ENCODE measurements at regions not wholly inside any gene's neighbourhood (a gene's known extent, or its start where the extent isn't known, plus 50 kb on each side); places are given as distances from the start of the nearest gene placed in this dataset.
"Not testable (repeated sequence)": the region's sequence is repeated elsewhere in the genome, so short reads cannot be mapped to it uniquely, and the experiment has no call there.

DNA sequence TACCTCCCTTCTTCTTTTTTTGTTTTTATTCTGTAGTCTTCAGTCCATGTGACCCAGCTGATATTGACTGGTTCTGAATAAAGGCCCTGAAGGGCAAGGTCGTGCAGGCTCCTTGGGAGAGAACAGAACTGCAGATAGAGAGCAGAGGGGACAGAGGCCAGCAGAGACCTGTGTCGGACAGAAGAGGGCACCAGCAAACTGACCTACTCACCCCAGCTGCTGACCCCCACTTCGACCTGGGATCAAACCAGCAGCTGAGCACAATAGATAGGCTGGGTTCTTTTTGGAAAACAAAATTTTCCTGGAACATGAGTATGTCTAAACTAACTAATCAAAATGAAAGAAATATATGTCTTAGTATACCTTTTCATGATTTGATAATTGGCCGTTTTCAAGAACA, 695.1 kb downstream of the NR2F1-AS1 start:
- DNase-seq (ENCODE audit: low read depth, low spot score): no peak

DNA sequence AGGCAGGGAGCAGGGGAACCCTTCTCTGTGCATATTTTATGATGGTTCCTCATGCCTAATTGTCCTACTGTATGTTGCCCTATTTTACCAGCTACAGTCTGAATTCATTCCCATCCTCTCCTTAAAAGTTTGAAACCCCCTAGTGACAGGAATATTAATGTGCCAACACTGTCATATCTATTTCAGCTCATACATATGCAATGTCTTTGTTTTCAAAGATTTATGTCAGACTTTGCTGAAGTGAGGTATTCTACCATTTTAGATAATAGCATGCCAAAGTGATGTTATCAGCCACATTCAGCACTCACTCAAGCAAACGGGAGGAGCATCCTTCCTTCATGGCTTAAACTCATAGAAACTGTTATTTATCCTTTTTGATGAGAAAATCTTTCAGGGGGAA, 696.5 kb downstream of the NR2F1-AS1 start:
- no peak for DNase-seq (ENCODE audit: low read depth, low spot score)

DNA sequence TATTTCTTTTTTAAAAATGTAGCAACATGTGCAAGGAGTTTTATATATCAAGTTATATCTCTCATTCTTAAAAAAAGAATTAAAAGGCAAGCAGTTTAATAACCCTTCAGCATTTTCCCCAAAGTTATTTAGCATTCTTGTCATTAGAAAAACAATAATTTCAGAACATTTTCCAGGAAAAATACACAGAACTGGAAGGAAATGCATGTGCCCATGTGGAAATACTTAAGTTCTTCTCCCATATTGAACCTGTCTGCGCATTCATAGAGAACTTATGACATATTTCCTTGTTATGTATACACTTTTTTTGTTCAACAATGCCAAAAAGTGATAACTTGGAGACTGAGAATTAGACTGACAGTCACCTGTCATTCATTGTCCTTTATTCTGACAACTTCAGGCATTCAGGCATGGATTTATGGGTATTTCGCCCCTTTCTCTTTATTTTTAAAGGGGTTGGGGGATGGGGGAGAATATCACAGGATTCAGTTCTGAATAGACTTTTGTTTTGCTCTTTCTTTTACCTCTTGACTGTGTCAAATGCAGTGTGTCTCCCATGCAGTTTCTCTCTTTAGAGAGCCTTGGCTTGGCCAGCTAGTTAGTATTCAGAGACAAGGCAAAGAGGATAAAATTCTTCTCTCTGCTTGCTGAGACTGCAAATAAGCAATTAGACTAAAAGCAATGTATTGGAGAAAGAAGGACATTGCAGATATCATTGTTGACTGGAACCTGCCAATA, 701.0 kb downstream of the NR2F1-AS1 start:
- no peak for DNase-seq (ENCODE audit: low read depth, low spot score)

DNA sequence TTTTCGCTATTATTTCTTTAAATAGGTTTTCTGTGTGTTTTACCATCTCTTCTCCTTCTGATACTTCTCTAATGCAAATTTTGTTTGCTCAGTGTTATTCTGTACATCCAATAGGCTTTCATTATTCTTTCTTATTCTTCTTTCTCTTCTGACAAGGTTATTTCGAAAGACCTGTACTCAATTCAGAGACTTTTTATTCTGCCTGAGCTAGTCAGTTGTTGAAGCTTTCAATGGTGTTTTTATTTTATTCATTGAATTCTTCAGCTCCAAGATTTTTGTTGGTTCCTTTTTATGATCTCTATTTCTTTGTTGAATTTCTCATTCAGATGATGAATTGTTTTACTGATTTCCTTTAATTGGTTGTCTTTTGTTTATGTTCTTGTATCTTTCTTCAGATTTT, 706.2 kb downstream of the NR2F1-AS1 start:
- no peak for DNase-seq (ENCODE audit: low read depth, low spot score)

DNA sequence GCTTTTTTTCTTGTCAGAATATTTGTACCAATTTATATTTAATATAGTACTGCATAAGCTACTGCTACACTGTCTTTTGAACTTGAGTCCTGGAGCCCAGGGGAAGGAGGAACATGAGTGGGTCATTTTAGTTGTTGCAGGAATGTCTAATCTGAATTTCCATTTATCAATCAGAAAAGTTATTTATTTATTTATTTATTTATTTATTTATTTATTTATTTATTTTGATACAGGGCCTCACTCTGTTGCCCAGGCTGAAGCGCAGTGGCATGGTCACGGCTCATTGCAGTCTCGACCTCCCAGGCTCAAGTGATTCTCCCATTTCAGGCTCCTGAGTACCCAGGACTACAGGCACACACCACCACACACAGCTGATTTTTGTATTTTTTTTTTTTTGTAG, 712.6 kb downstream of the NR2F1-AS1 start:
- DNase-seq (ENCODE audit: low read depth, low spot score): no peak

DNA sequence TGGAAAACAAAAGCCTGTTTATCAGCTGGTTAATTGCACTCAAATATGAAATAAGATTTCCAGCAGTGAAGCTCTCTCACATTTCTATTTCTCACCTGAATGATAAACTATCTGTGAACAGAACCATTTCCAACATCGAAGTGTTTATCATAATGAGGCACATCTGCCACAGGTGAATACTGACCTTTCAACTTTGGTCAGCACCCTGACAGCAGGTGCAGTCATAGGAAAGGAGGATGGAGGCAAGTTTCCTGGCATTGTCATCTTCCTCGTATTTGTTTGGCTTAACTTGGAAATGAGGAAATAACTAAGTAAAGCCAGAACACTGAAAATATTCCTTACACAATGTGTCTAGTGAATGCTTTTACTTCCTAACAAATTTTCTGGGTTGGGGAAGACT, 716.4 kb downstream of the NR2F1-AS1 start:
- no peak for DNase-seq (ENCODE audit: low read depth, low spot score)

DNA sequence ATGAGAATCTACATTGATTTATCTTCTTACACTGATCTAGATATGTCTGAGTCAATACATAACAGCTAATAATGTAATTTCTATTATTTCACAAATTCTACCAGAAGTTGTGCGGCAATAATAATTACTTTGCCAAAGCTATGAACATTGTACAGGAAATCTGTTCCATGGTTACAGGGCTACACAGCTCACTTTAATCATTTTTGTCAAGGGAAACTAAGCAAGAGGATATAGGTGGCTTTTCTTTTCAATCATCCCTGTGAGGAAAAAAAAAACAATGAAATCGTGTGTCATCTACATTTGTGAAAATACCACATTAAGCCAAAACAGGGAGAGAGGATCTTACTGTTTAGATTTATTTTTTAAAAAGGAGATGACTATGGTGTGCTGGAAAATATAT, 717.4 kb downstream of the NR2F1-AS1 start:
- DNase-seq (ENCODE audit: low read depth, low spot score): no peak

DNA sequence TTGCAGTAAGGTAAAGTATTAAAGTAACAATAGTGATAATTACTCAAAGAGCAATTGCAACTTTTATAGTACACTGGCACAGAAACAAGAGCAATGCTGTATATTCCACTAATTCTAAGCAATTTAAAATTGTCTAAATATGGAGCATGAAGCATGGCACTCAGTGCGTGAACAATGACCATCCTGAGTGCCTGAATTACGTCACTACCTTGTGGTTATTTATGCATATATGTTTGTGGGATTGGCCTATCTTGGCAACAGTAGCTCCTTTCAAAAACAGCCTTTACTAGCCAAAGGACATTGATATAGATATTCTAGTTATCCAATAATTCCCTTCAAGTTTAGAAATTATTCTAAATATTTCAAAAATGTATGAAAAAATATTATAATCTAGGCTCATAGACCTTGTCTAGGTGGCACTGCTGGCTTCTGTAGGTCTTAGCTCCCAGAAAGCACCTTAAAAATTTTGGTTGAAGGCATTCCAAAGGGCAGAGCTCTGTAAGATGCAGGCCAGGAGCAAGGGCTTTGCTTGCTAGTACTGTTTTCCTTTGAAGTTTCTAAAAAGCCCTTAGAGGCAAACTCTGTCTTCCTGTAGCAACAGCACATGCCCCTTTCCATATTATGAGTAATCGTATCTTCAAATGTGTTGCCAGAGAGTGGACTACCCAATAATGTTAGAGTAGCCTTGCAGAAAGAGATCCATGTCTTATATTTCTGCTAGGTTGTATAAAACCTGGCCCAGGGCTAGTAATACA, 719.3 kb downstream of the NR2F1-AS1 start:
- no peak for DNase-seq (ENCODE audit: low read depth, low spot score)

DNA sequence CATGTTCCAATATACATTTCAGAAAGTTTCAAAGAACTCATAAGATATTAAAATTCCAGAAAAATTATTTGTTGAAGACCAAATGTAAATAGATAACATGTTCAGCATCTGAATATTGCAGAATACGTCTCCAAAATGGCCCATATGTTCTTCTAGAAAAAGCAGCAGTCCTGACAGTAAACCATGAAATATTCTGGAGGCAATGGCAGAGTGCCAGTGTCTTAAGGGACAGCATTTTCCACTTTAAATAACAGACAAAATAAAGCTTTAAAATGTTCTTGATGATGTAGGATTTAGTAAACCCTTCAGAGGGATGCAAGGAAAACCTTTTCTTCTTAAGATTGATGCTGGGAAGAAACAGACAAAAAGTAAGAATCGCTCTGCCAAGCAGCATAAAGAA, 721.0 kb downstream of the NR2F1-AS1 start:
- no peak for DNase-seq (ENCODE audit: low read depth, low spot score)

DNA sequence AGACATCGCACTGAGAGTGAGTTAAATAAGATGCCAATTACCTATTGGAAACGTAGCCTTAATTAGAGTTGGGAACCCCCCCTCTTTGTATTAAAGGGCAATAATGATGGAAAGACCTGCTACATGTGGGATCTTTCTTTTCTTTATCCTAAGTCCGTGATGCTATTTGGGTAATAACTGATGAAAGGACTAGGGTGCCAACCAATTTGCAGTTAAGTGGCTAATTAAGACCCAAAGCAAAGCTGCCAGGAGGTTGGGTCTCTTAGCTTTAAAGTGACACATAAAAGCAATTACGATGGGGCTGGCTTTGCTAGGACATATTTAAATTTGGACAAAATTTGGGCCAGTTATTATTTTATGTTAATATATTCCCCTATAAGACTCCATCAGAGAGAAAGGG, 728.8 kb downstream of the NR2F1-AS1 start:
- no peak for DNase-seq (ENCODE audit: low read depth, low spot score)

DNA sequence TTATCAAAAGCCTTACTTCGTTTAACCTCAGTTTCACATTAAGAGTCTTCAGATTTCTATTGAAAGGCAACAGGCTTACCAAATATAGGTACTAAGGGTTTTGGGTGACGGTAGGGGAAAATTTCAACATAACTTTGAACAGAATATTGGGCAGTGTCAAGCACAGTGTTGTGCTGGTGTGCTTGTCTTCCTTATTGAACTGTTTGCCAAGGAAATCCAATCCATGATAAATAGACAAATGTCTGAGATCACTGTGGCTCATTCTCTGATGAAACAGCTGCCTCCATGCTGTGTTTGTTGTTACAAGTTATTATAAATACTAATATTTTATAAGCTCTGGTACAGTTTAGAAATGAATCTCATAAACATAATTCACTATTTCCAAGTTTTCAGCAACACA, 730.1 kb downstream of the NR2F1-AS1 start:
- DNase-seq (ENCODE audit: low read depth, low spot score): peak; percentile 60

DNA sequence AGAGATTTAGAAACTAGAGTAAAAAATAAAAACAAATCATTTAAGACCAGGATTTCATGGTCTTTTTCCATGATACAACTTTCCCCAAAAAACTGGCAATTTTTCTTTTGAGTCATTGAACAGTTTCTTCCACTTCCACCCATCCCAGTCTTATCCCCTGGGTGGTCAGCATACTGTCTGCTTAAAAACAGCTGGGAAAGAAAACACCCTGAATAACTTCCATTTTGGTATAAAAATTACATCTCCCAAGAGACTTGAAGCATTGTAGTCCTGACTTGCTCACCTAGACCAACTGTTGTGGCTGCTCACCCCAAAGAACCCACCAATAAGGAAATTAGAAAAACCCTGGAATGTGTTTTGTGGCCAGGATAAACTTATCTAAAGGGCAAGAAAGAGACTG, 731.3 kb downstream of the NR2F1-AS1 start:
- DNase-seq (ENCODE audit: low read depth, low spot score): no peak

DNA sequence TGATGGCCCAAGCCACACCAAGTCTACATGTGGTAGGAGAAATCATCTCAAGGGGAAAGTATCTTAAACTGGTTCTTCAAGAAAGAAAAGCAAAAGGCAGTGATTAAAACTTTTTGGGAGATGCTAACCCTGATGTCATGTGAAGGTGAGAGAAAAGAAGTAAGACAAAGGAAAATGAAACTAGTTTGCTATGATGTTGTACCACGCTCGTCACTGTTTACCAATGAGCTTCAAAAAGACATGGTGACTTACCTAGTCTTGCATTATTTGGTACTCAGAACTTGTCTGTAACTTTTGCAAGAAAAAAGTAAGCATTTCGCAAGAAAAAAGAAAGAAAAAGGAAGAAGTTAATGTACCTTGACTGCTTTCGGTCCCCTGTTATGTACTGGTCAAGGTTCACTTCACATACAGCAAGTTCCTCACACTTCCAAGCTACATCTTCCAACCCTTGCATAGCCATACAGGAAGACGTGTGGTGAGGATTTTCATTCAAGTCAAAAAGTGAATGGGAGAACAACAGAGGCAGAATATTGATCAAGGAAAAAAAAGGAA, 739.3 kb downstream of the NR2F1-AS1 start:
- DNase-seq (ENCODE audit: low read depth, low spot score): no peak

DNA sequence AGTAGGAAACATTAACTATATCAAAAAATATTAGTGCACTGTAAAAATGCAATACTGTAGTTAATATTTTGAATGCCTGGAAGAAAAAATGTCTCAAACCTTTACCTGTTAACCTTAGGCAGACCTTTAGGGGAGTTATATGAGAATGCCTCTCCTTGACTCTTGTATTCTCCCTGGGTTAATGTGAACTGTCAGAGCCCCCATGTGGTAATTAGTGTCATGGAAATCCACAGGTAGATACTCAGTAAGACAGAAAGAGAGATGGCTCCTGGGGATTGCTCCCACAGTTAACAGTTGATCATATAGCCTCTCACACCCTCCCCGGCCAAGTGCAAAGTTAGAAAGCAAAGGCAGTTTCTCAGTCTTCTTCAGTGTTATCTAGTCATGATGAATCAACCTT, 742.8 kb downstream of the NR2F1-AS1 start:
- DNase-seq (ENCODE audit: low read depth, low spot score): no peak

DNA sequence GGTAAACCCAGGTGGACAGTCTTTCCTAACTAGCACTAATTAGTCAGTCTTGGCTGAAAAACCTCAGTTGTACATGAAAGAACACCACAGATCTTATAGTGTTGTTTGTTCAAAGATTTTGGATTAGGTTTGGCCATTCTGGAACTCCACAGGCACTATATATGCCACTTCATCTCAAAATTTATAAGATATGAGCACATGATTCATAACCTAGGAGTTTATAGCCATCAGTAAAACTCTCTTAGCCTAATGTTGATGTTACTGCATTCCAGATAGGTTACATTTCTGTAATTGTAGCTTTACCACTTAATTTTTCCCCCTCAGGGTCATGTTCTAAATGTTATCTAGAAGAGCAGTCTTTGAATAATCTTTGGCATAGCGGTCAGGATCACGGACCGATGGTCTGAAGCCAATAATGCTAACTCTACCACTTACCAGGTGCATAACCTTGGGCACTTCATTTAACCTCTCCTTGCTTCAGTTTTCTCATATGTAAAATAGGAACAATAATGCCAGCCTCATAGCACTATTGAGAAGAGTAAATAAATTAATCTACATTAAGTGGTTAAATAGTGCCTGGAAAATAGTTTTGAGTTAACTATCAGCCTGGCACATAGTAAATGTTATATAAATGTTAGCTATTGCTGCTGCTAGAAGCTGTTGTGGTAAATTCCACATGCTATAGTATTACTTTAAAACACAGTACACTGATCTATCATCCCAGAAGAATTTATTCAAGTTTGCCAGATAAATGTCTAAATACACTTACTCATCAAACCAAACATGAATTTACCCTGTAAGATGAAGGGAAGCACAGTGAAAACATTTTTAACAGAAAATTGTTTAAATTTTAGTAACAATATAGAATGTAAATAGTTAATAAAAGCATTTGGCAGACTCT, 743.9 kb downstream of the NR2F1-AS1 start:
- no peak for DNase-seq (ENCODE audit: low read depth, low spot score)

DNA sequence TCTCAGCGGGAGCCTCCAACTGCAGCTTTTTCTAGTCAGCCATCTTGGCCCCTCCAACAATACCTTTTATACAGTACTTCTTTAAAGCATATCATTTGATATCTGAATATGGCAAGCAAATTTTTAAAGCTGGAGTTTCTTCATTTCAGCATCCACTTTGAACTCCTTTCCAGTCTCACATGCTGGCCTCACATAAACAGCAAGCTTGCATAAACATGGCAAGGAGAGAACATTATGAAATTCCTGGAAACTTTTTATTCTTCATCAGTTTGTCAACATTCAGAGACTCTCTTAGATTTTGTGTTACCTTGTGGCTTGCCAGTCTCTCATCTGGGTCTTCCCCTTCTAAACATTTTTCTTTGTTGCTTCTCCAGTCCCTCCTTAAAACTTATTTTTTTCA, 745.3 kb downstream of the NR2F1-AS1 start:
- DNase-seq (ENCODE audit: low read depth, low spot score): no peak

DNA sequence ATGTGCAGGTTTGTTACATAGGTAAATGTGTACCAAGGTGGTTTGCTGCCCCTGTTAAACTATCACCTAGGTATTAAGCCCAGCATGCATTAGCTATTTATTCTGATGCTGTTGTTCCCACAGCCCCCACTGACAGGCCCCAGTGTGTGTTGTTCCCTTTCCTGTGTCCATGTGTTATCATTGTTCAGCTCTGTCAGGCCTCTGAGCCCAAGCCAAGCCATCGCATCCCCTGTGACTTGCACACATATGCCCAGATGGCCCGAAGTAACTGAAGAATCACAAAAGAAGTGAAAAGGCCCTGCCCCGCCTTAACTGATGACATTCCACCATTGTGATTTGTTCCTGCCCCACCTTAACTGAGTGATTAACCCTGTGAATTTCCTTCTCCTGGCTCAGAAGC, 757.5 kb downstream of the NR2F1-AS1 start:
- DNase-seq (ENCODE audit: low read depth, low spot score): not testable (repeated sequence)

DNA sequence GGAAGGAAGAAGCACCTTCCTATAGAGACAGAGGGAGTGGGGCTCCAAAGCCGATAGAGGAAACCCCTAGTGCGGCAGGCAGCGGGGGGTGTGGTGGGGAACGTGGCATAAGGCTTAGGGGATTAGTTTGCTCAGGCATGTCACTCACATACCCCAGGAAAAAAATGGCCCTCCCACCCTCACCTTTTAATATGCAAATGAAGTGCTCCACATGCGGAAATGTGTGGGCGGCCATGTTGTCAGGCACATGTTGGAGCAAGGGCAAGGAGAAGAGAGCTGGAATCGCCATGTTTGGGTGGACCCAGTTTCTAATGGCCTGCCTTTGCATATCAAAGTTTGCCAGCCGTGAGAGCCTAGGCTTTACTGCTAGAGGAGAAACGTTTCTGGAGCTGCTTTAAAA, 758.8 kb downstream of the NR2F1-AS1 start:
- no peak for DNase-seq (ENCODE audit: low read depth, low spot score)

DNA sequence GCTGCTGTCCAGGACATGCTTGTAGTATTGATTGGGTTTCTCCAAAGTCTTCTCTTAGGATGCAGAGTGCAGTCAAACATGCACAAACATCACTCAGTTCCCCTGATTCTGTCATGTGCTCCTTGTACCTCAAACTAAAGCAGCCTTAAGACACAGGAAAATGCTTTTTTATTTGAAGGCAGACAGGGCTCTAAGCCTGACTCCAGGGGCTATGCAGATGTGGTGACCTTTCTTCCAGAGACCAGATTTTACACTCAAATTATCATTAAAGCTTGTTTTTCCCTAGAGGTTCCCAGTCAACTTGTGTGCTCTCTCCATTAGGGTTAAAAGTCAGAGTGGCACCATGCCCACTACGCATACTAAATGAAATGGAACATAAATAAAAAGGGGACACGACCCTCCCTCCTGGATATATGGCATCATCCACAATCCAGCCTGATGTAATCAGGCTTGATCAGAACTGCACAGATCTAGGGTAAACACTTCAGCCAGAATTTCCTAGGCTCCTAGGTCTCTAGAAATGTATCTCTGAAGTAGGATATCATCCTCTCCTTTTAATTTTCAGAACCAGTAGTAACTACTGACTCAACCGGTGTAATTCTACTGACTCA, 771.1 kb downstream of the NR2F1-AS1 start:
- DNase-seq (ENCODE audit: low read depth, low spot score): no peak

DNA sequence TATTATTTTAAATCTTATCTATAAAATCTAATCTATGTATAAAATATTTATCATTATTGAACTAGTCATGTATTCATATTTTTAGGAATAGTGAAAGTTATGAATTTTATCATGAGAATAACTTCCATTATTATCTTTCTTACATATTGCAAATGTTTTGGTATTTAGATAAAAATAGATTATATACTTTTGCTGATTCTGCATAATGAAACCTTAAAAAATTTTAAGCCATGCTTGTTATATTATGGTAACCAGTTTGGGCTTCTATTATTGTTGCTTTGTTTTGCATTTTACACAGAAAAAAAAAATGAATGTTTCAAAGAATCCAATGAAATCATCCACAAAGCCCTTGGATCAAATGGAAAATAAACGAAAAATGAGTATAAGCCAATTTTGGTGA, 772.5 kb downstream of the NR2F1-AS1 start:
- no peak for DNase-seq (ENCODE audit: low read depth, low spot score)

DNA sequence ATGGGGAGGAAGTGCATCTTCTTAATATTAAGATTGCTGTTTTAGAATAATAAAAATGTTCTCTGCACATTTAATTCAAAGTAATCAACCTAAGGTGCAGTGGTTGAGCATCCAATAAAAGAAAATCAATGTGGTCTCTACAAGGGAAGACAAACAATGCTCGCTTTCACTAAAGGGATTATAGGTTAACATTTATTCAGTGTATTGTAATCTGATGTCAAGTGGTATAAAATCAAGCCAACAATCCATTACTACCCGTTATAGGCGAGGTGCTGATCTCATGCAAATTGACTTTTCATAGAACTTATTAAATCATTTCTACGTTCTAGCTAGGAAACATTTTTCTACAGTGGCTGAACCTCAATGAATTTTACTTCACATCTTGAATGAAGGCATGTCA, 773.9 kb downstream of the NR2F1-AS1 start:
- no peak for DNase-seq (ENCODE audit: low read depth, low spot score)

DNA sequence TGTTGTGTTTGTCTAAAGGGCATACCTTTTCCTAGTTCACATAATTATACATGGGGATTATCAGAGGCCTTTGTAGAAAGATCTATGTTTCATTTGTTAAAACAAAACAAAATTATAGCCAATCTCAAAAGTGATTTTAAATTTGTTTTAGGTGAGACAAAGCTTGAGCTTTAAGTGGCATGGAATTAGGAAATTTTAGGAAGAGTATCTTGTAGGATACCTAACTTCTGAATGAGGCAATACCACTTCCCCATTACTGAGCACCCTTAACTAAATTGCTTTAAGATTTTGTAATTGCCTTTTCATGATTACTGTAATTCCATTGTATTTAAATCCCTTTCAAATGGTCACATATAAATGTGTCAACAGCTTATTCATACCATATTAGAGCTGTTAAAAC, 775.6 kb downstream of the NR2F1-AS1 start:
- no peak for DNase-seq (ENCODE audit: low read depth, low spot score)

Data from brain pericyte (primary cell).